ENCODE measurements at regions not wholly inside any gene's neighbourhood (a gene's known extent, or its start where the extent isn't known, plus 50 kb on each side); places are given as distances from the start of the nearest gene placed in this dataset.

- TF ChIP-seq EZH2 (IDR thresholded peaks at IDR 0.05) (no peak), POLR2AphosphoS5 (IDR thresholded peaks at IDR 0.05; ENCODE audit: borderline replicate concordance, low read depth, low read length) (no peak), FOXP2 (optimal IDR thresholded peaks at IDR 0.05; ENCODE audit: control extremely low read depth, extremely low read length, insufficient read depth) (no peak)
Measured at GRCh38 chr4:138674209-138674608, 341.4 kb upstream of the NOCT start.
